HUES6 (cell line): ENCODE measurements at regions not wholly inside any gene's neighbourhood (a gene's known extent, or its start where the extent isn't known, plus 50 kb on each side); places are given as distances from the start of the nearest gene placed in this dataset.

Experiments
- H3K27ac ChIP-seq: 2 replicates; pipeline ENCODE4 v1.7.0; 2013; ENCODE audit warnings: low read depth, mild to moderate bottlenecking, low read length, inconsistent platforms
- H3K27me3 ChIP-seq: 2 replicates; pipeline ENCODE4 v1.6.1; 2013; ENCODE audit warnings: low read length; ENCODE audit not compliant: control insufficient read depth, insufficient read depth
- H3K36me3 ChIP-seq: 2 replicates; pipeline ENCODE4 v1.6.1; 2013; ENCODE audit warnings: low read length; ENCODE audit not compliant: control insufficient read depth, insufficient read depth
- H3K4me1 ChIP-seq: 2 replicates; pipeline ENCODE4 v1.6.1; 2013; ENCODE audit warnings: low read length; ENCODE audit not compliant: control insufficient read depth, insufficient read depth
- H3K4me3 ChIP-seq: 2 replicates; pipeline ENCODE4 v1.5.1; 2013; ENCODE audit warnings: low read depth, low read length
- H3K9ac ChIP-seq: one replicate; pipeline ENCODE4 v1.6.1; 2013; ENCODE audit warnings: mild to moderate bottlenecking, low read length
- H3K9me3 ChIP-seq: 2 replicates; pipeline ENCODE4 v1.6.1; 2013; ENCODE audit warnings: low read depth, low read length; ENCODE audit not compliant: control insufficient read depth, insufficient read depth

DNA sequence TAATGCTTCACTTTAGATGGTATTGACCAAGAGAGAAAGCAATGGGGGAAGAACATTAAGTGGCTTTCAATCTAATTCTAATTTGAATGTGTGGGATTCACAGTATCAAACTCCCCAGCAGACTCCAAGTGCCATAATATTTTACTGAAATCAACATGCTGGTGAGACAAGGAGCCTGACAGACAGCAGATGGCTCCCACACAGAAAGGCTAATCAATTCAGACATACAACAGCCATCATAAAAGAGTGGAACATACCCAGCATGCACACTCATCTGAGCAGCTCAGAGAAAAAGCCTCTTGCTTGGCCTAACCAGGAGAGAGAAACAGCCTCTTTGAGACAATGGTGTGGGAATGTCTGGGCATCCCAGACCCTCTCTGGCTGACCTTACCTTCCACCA, 186.5 kb upstream of the SKOR2 start:
- Histone ChIP-seq H3K9ac (no peak overlapping the region), H3K27ac (no peak overlapping the region), H3K4me3 (no peak overlapping the region), H3K27me3 (peaks cover 8% of the 10 kb centered on the region; the same call in 1 of the 2 replicates), H3K36me3 (no peaks in the 10 kb centered on the region), H3K9me3 (no peaks in the 10 kb centered on the region), H3K4me1 (no peaks in the 10 kb centered on the region)

DNA sequence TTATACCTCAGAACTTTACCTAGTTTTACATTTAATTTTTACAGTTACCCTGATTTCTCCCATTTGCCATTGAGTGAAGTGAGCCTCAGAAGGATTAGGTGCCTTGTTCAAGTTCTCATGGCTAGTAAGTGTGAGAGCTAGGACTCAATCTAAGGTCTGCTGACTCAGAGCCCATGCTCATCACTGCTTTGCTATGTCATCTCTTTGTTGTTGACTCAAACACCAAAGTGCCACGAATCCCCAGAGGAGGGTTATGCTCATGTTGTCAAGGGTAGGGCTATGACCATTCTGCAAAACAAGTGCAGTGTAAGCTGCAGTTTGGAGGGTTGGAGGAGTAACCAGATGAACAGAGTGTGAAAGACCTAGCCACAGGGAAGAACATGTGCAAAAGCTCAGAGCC, 185.4 kb upstream of the SKOR2 start:
- no peak overlapping the region for H3K9ac ChIP-seq
- no peaks in the 10 kb centered on the region for H3K9me3 ChIP-seq
- H3K4me1 ChIP-seq, result no peaks in the 10 kb centered on the region
- no peak overlapping the region for H3K4me3 ChIP-seq
- H3K27me3 ChIP-seq, result peaks cover 12% of the 10 kb centered on the region; the same call in 1 of the 2 replicates
- H3K27ac ChIP-seq, result no peak overlapping the region
- H3K36me3 ChIP-seq, result no peaks in the 10 kb centered on the region

DNA sequence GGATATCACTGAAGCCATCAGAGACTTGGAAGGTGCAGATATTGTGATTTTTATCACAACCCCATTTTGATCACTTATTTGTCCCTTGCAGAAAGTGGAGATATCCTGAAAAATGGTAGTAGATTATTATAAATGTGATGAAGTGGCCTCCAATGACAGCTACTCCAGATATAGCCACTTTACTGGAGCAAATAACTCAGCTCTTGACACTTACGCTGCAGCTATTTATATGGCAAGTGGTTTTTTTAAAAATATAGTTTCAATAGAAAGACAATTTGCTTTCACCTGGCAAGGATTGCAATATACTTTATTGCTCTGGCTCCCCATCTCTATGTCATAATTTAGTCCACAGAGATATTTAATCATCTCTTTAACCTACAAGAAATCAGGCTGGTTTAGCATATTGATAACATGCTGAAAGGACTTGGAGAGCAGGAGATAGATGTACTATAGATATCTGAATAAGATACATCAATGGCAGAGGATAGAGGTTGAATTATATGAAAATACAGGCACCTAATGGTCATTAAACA, 182.8 kb upstream of the SKOR2 start:
- Histone ChIP-seq H3K4me3 (no peak overlapping the region), H3K36me3 (no peaks in the 10 kb centered on the region), H3K4me1 (no peaks in the 10 kb centered on the region), H3K9me3 (no peaks in the 10 kb centered on the region), H3K27me3 (peaks cover 5% of the 10 kb centered on the region; the same call in 1 of the 2 replicates), H3K9ac (no peak overlapping the region), H3K27ac (no peak overlapping the region)

DNA sequence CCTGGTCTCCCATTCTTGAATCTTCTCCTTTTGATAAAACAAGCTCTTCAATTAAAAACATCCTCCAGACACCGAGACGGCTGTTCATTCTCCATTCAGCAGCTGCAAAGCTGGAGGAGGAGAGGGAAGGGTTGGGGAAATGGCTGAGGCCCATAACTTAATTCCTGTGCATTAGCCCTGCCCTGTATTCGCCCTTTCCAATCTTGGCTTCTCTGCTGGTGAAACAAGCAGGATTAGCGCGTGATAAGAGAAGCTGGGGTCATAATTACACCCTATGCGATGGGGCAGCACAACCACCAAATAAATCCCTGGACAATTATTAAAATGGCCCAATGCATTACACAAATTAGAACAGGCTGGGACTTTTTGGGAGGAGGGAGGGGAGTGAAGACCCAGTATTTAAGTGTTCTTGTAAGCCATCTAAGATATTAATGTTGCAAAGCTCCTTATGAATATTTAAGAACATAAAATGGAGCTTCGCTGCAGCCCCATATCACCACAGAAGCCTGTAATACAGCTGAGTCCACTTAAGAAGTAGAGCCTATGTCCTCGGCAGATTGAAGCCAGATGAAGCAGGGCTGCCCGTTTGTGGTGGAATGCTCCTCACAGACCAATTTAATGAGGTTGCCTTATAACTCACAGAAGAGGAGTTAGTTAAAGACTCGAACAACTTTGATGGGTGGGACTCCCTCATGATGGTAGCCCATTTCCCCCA, 176.6 kb upstream of the SKOR2 start:
- Histone ChIP-seq H3K9ac (no peak overlapping the region), H3K4me1 (no peaks in the 10 kb centered on the region), H3K36me3 (no peaks in the 10 kb centered on the region), H3K9me3 (no peaks in the 10 kb centered on the region), H3K27me3 (peaks cover 7% of the 10 kb centered on the region; the same call in 1 of the 2 replicates), H3K4me3 (no peak overlapping the region), H3K27ac (no peak overlapping the region)

DNA sequence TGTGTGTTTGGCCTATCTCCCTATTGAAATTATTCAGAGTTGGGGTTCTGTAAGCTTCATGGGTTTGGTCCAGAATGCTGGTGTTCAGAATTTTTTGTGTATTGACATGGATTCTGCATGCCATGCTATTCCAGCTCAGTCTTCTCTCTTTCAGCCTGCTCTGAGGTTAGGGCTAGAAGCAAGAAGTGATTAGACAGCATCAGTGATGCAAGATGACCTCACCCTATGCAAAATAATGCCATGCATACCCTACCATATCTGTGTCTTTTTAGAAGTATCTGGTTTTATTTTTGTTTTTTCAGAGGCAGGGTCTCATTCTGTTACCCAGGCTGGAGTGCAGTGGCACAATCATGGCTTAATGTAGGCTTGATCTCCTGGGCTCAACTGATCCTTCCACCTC, 175.6 kb upstream of the SKOR2 start:
- Histone ChIP-seq H3K4me1 (no peaks in the 10 kb centered on the region), H3K9me3 (no peaks in the 10 kb centered on the region), H3K9ac (no peak overlapping the region), H3K27ac (no peak overlapping the region), H3K4me3 (no peak overlapping the region), H3K27me3 (peaks cover 5% of the 10 kb centered on the region), H3K36me3 (no peaks in the 10 kb centered on the region)

DNA sequence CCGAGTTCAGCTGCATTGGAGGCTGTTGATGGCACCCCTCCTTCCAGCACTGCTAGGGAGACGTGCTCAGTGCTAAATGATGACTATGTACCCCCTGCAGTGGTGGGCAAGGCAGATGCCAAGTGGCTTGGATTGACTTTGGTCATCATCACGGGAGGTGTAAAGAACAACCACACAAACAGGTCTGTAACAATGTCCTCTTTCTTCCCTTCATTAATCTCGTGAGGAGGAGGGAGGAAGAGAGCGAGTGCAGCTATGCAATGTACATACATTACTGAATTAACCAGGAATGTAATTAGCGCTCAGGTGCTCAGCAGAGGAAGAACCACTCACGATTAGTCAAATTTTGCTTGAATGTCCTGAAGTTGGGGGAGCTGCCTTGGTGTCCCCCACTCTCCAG, 173.9 kb upstream of the SKOR2 start:
- Histone ChIP-seq H3K4me1 (no peaks in the 10 kb centered on the region), H3K36me3 (no peaks in the 10 kb centered on the region), H3K9me3 (no peaks in the 10 kb centered on the region), H3K27me3 (peaks cover 10% of the 10 kb centered on the region), H3K9ac (no peak overlapping the region), H3K4me3 (no peak overlapping the region), H3K27ac (no peak overlapping the region)

DNA sequence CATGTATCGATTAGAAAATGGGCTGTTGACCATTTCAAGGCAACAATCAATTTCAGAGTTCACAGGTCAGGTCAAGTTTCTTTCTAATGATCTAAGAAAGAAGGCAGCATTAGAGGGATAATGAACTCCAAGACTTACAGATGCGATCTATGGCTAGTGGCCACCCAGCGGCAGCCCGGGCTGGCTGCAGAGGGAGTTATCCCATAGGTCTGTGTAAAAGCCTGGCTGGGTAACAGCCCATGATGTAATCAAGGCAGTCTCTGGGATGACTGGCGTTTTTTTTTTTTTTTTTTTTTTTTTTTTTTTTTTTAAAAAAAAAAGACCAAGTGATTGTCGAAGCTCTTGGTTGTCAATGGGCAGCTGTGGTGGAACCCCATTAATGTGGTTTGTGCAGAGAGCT, 171.1 kb upstream of the SKOR2 start:
- 0 out of 2 replicates have a peak, but pooled peaks cover 3% of the 10 kb centered on the region for H3K4me1 ChIP-seq
- no peak overlapping the region for H3K27ac ChIP-seq
- no peaks in the 10 kb centered on the region for H3K9me3 ChIP-seq
- peaks cover 34% of the 10 kb centered on the region for H3K27me3 ChIP-seq
- H3K4me3 ChIP-seq, result no peak overlapping the region
- no peaks in the 10 kb centered on the region for H3K36me3 ChIP-seq
- no peak overlapping the region for H3K9ac ChIP-seq

DNA sequence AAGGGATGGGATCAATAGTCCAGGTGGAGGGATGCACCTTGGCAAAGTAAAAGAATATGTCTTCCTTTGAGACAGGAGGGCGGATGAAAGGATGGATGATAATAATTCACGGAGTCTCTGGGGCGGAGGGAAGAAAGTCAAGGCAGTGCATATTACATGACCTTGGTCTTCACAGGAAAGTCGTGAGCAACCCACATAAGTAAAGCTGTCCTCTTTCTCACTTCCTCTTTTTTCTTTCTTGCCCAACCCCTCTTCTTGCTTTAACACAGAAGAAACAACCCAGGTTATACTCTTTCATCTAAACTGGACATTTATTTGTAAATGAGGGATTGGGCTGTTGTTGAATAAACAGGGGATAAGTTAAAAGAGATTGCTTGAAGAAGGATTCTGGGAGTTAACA, 168.7 kb upstream of the SKOR2 start:
- Histone ChIP-seq H3K27me3 (peaks cover 41% of the 10 kb centered on the region), H3K9me3 (no peaks in the 10 kb centered on the region), H3K4me3 (no peak overlapping the region)

DNA sequence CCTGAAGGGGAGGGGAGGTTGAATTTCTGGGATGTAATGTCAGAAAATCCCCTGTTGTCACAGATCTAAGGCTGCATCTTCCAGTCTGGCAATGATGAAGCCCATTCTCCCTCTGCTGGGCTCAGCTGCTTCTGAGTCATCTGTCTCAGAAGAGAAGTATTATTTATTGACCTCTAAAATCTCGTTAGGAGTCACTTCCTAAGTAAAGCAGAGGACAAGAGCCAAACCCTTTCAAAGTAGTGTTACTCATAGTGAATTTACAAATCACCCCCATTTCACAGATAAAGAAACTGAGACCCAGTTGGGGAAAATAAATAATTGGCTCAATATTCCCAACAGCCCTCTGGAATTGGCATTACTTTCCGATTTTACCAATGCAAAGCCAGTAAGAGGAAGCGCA, 167.3 kb upstream of the SKOR2 start:
- Histone ChIP-seq H3K36me3 (no peaks in the 10 kb centered on the region), H3K9ac (no peak overlapping the region), H3K4me1 (0 out of 2 replicates have a peak, but pooled peaks cover 11% of the 10 kb centered on the region), H3K4me3 (no peak overlapping the region), H3K9me3 (no peaks in the 10 kb centered on the region), H3K27me3 (peaks cover 41% of the 10 kb centered on the region), H3K27ac (no peak overlapping the region)

More for the DNA sequence above, 168.7 kb upstream of the SKOR2 start:
- no peaks in the 10 kb centered on the region for H3K36me3 ChIP-seq
- 0 out of 2 replicates have a peak, but pooled peaks cover 11% of the 10 kb centered on the region for H3K4me1 ChIP-seq
- no peak overlapping the region for H3K27ac ChIP-seq
- no peak overlapping the region for H3K9ac ChIP-seq

DNA sequence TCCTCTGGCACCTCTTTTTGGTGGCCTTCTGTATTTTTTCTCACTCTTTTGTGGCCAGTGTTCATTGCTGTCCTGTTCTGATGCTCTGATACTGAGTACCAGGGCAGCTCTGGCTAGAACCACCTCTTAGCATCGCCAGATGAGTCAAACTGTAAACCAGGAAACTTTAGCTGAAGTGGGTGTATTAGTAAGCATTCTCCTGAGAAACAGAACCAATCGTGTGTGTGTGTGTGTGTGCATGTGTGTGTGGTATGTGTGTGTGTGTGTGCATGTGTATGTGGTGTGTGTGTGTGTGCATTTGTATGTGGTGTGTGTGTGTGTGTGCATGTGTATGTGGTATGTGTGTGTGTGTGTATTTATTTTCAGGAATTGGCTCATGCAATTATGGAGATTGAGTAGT, 166.3 kb upstream of the SKOR2 start:
- H3K4me3 ChIP-seq, result no peak overlapping the region
- no peaks in the 10 kb centered on the region for H3K36me3 ChIP-seq
- no peak overlapping the region for H3K9ac ChIP-seq
- H3K9me3 ChIP-seq, result no peaks in the 10 kb centered on the region
- 0 out of 2 replicates have a peak, but pooled peaks cover 11% of the 10 kb centered on the region for H3K4me1 ChIP-seq
- H3K27me3 ChIP-seq, result peaks cover 37% of the 10 kb centered on the region
- H3K27ac ChIP-seq, result no peak overlapping the region

DNA sequence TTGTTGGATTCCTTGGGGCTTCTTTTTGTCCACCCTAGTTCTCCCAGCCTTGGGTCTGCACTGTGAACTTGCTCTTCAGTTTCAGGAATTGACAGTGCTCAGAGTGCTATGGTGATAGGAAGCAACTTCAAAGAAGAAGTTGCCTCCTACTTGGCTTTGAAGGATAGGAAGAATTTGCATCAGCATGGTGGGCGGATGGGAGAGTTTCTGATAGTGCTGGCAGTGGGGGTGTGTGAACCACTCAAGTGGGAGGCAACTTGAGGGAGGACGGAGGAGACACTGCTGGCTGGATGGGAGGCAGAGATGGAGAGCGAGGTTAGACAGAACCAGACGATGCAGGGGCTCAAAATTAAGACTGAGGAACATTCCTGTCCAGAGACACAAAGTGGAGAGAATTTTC, 164.4 kb upstream of the SKOR2 start:
- no peaks in the 10 kb centered on the region for H3K9me3 ChIP-seq
- no peaks in the 10 kb centered on the region for H3K36me3 ChIP-seq
- H3K27ac ChIP-seq, result no peak overlapping the region
- no peak overlapping the region for H3K9ac ChIP-seq
- H3K27me3 ChIP-seq, result peaks cover 34% of the 10 kb centered on the region
- H3K4me1 ChIP-seq, result 0 out of 2 replicates have a peak, but pooled peaks cover 11% of the 10 kb centered on the region
- H3K4me3 ChIP-seq, result no peak overlapping the region
